ENCODE measurements at regions not wholly inside any gene's neighbourhood (a gene's known extent, or its start where the extent isn't known, plus 50 kb on each side); places are given as distances from the start of the nearest gene placed in this dataset.
A peak's percentile ranks its signal among the peaks of the same experiment; 100 is the strongest.

GRCh38 chr1:108050911-108051629 is 86.1 kb upstream of the VAV3 start:
- ATAC-seq (peak; percentile 6; the same call in 1 of the 2 replicates), DNase-seq (ENCODE audit: low spot score) (no peak)
- H3K4me1 Mint-ChIP-seq, result no peaks in the 10 kb centered on the region; the same call in 1 of the 2 replicates
- peaks cover 3% of the 10 kb centered on the region; the same call in 1 of the 2 replicates for H3K36me3 Mint-ChIP-seq
- no peak for TF ChIP-seq SP1 (CRISPR knock-in tag; conservative IDR thresholded peaks at IDR 0.05)
- TF ChIP-seq ZNF317 (CRISPR knock-in tag; IDR thresholded peaks at IDR 0.05; ENCODE audit: borderline replicate concordance, low read depth), result no peak
- no peak for TF ChIP-seq ZNF281 (CRISPR knock-in tag; IDR thresholded peaks at IDR 0.05)
- no peak for TF ChIP-seq ZNF121 (CRISPR knock-in tag; IDR thresholded peaks at IDR 0.05)
- TF ChIP-seq PREB (CRISPR knock-in tag; IDR thresholded peaks at IDR 0.05; ENCODE audit: borderline replicate concordance), result no peak
- no peak for TF ChIP-seq E2F5 (CRISPR knock-in tag; IDR thresholded peaks at IDR 0.05)
- TF ChIP-seq NFE2L1 (CRISPR knock-in tag; IDR thresholded peaks at IDR 0.05), result no peak
- TF ChIP-seq AR (CRISPR knock-in tag; IDR thresholded peaks at IDR 0.05), result no peak
- no peak for TF ChIP-seq ZBTB21 (CRISPR knock-in tag; IDR thresholded peaks at IDR 0.05; ENCODE audit: borderline replicate concordance)
- TF ChIP-seq SMAD3 (CRISPR knock-in tag; IDR thresholded peaks at IDR 0.05; ENCODE audit: borderline replicate concordance), result no peak
- no peak for TF ChIP-seq CREM (CRISPR knock-in tag; IDR thresholded peaks at IDR 0.05)
- ChIA-PET POLR2A (no interaction called here), CTCF (interaction anchor here (1.3 kb wide), 1 partner anchor 74 kb away, joined by 6 read pairs; no protein-coding TSS in a partner anchor)
- H3K27ac Mint-ChIP-seq, result no peak overlapping the region
- H3K27me3 Mint-ChIP-seq (ENCODE audit: low read depth), result no peaks in the 10 kb centered on the region
- H3K9me3 Mint-ChIP-seq, result peaks cover 11% of the 10 kb centered on the region
- no peak overlapping the region for H3K4me3 Mint-ChIP-seq

GRCh38 chr1:108050158-108050557 is 85.2 kb upstream of the VAV3 start:
- ChIA-PET CTCF (no interaction called here), POLR2A (no interaction called here)
- Mint-ChIP-seq H3K4me1 (no peaks in the 10 kb centered on the region; the same call in 1 of the 2 replicates), H3K36me3 (peaks cover 3% of the 10 kb centered on the region; the same call in 1 of the 2 replicates), H3K9me3 (peaks cover 8% of the 10 kb centered on the region), H3K4me3 (no peak overlapping the region), H3K27me3 (ENCODE audit: low read depth) (no peaks in the 10 kb centered on the region), H3K27ac (no peak overlapping the region)
- ATAC-seq, result no peak
- no peak for DNase-seq (ENCODE audit: low spot score)
- TF ChIP-seq ZBTB43 (CRISPR knock-in tag; IDR thresholded peaks at IDR 0.05), result no peak
- no peak for TF ChIP-seq ZNF423 (CRISPR knock-in tag; IDR thresholded peaks at IDR 0.05)
- TF ChIP-seq JAZF1 (CRISPR knock-in tag; IDR thresholded peaks at IDR 0.05), result no peak
- no peak for TF ChIP-seq SMAD3 (CRISPR knock-in tag; IDR thresholded peaks at IDR 0.05; ENCODE audit: borderline replicate concordance)
- no peak for TF ChIP-seq ATF1 (CRISPR knock-in tag; IDR thresholded peaks at IDR 0.05)
- TF ChIP-seq ZNF671 (CRISPR knock-in tag; IDR thresholded peaks at IDR 0.05), result no peak
- no peak for TF ChIP-seq AFF4 (CRISPR knock-in tag; IDR thresholded peaks at IDR 0.05; ENCODE audit: borderline replicate concordance)
- no peak for TF ChIP-seq ZSCAN18 (CRISPR knock-in tag; IDR thresholded peaks at IDR 0.05)
- no peak for TF ChIP-seq CREB1 (CRISPR knock-in tag; IDR thresholded peaks at IDR 0.05)
